Peyer's patch (tissue), 4 donors: ENCODE measurements at regions not wholly inside any gene's neighbourhood (a gene's known extent, or its start where the extent isn't known, plus 50 kb on each side); places are given as distances from the start of the nearest gene placed in this dataset.

Experiments
- CTCF ChIP-seq, 6 experiments: fragments of 450-650 bp in 4 of 6; fragments of 200-600 bp in 2 of 6; sonication (generic) in 1 of 6; IDR thresholded peaks; one replicate each; pipeline ENCODE4 v1.5.1; 2017 to 2019; ENCODE audit warnings: antibody characterized with exemption in 6 of 6, mild to moderate bottlenecking in 3 of 6, moderate library complexity in 1 of 6
- POLR2A ChIP-seq, 2 donors: fragments of 450-650 bp; IDR thresholded peaks; one replicate each; pipeline ENCODE4 v1.5.1; 2017; ENCODE audit warnings: antibody characterized with exemption in 2 of 2, mild to moderate bottlenecking in 2 of 2, moderate library complexity in 2 of 2

DNA sequence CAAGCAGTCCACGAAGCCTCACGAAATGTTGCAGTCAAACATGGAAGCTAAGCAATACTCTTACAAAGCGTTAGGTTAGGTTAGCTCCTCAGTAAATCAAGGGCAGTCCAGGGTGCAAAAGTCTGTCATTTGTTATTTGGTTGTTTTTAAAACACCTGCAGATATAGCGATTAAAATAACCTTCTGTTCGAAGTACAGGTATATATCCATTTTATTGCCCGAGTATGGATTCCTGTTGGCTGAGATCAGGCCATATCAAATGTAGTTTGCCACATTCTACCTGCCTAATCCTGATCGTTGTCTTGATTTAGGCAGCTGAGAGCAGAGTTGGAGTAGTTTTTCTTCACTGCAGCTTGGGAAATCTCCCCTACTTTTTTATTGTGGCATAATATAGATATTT is 99.5 kb upstream of the EPB41L3 start:
- TF ChIP-seq CTCF (IDR thresholded peaks at IDR 0.05) (peak in 1 of 6 experiments; percentile 25), POLR2A (IDR thresholded peaks at IDR 0.05) (no peak)
